ENCODE measurements at regions not wholly inside any gene's neighbourhood (a gene's known extent, or its start where the extent isn't known, plus 50 kb on each side); places are given as distances from the start of the nearest gene placed in this dataset.

DNA sequence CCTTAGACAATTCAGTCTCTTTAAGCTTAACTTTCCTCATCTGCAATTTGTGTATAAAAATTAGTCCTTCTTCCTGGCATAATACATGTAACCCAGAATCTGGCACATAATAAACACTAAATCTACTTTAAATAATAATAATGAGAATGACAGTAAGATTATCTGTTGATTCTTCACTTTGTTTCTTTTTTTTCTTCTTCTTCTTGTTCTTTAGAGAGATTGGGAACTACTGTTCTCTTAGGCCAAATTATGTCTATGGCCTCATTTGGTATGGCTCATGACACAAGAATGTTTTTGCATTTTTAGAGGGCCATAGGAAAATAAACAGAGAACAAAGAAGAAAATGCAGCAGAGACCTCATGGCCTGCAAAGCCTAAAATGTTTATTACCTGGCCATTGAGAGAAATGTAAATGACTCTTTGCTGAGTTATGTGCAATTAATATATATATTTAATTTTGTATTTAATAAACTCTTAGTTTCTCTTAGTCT, 275.8 kb downstream of the SLC6A15 start:
- Histone ChIP-seq H3K4me3 (ENCODE audit: low read depth in 1 of 2, low read length in 2 of 2) (no peak overlapping the region), H3K4me1 (ENCODE audit: insufficient read depth, low read length) (no peaks in the 10 kb centered on the region), H2AFZ (ENCODE audit: low read depth, low read length) (no peak overlapping the region), H3K9me3 (ENCODE audit: insufficient read depth, low read length, severe bottlenecking) (no peaks in the 10 kb centered on the region), H4K20me1 (ENCODE audit: insufficient read depth, low read length) (no peaks in the 10 kb centered on the region), H3K27ac (ENCODE audit: low read length) (no peak overlapping the region), H3K9ac (ENCODE audit: low read depth, low read length) (no peak overlapping the region), H3K79me2 (ENCODE audit: insufficient read depth, low read length) (no peaks in the 10 kb centered on the region), H3K27me3 (ENCODE audit: insufficient read depth, low read length, poor library complexity) (no peaks in the 10 kb centered on the region), H3K36me3 (ENCODE audit: insufficient read depth, low read length) (no peaks in the 10 kb centered on the region), H3K4me2 (ENCODE audit: insufficient read depth, low read length) (no peak overlapping the region)
- TF ChIP-seq, protein P1, sequence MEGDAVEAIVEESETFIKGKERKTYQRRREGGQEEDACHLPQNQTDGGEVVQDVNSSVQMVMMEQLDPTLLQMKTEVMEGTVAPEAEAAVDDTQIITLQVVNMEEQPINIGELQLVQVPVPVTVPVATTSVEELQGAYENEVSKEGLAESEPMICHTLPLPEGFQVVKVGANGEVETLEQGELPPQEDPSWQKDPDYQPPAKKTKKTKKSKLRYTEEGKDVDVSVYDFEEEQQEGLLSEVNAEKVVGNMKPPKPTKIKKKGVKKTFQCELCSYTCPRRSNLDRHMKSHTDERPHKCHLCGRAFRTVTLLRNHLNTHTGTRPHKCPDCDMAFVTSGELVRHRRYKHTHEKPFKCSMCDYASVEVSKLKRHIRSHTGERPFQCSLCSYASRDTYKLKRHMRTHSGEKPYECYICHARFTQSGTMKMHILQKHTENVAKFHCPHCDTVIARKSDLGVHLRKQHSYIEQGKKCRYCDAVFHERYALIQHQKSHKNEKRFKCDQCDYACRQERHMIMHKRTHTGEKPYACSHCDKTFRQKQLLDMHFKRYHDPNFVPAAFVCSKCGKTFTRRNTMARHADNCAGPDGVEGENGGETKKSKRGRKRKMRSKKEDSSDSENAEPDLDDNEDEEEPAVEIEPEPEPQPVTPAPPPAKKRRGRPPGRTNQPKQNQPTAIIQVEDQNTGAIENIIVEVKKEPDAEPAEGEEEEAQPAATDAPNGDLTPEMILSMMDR (IDR thresholded peaks at IDR 0.05; ENCODE audit: borderline replicate concordance, extremely low read depth, low read length, poor library complexity, severe bottlenecking) = no peak
- TF ChIP-seq EZH2 (IDR thresholded peaks at IDR 0.05; ENCODE audit: borderline replicate concordance, low read depth, low read length, severe bottlenecking) = no peak
- ATAC-seq (ENCODE audit: insufficient read depth, low read depth) (no peak), DNase-seq (no peak)

DNA sequence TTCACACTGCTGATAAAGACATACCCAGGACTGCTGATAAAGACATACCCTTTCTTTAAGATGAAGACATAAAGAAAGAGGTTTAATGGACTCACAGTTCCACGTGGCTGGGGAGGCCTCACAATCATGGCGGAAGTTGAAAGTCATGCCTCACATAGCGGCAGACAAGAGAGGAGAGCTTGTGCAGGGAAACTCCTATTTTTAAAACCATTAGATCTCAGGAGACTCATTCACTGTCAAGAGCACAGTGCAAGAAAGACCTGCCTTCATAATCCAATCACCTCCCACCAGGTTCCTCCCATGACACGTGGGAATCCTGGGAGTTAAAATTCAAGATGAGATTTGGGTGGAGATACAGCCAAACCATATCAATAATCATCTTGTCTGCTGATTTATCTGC, 278.1 kb downstream of the SLC6A15 start:
- H3K36me3 ChIP-seq (ENCODE audit: insufficient read depth, low read length) = no peaks in the 10 kb centered on the region
- H3K4me1 ChIP-seq (ENCODE audit: insufficient read depth, low read length) = no peaks in the 10 kb centered on the region
- H3K79me2 ChIP-seq (ENCODE audit: insufficient read depth, low read length) = no peaks in the 10 kb centered on the region
- H2AFZ ChIP-seq (ENCODE audit: low read depth, low read length) = no peak overlapping the region
- no peaks in the 10 kb centered on the region for H3K27me3 ChIP-seq (ENCODE audit: insufficient read depth, low read length, poor library complexity)
- H3K4me3 ChIP-seq (ENCODE audit: low read depth in 1 of 2, low read length in 2 of 2) = no peak overlapping the region
- no peak for DNase-seq
- H4K20me1 ChIP-seq (ENCODE audit: insufficient read depth, low read length) = no peaks in the 10 kb centered on the region
- TF ChIP-seq, protein P1 (IDR thresholded peaks at IDR 0.05; ENCODE audit: borderline replicate concordance, extremely low read depth, low read length, poor library complexity, severe bottlenecking) = no peak
- no peak for TF ChIP-seq EZH2 (IDR thresholded peaks at IDR 0.05; ENCODE audit: borderline replicate concordance, low read depth, low read length, severe bottlenecking)
- no peak overlapping the region for H3K4me2 ChIP-seq (ENCODE audit: insufficient read depth, low read length)
- H3K9me3 ChIP-seq (ENCODE audit: insufficient read depth, low read length, severe bottlenecking) = no peaks in the 10 kb centered on the region
- ATAC-seq (ENCODE audit: insufficient read depth, low read depth) = no peak
- no peak overlapping the region for H3K27ac ChIP-seq (ENCODE audit: low read length)
- H3K9ac ChIP-seq (ENCODE audit: low read depth, low read length) = no peak overlapping the region

DNA sequence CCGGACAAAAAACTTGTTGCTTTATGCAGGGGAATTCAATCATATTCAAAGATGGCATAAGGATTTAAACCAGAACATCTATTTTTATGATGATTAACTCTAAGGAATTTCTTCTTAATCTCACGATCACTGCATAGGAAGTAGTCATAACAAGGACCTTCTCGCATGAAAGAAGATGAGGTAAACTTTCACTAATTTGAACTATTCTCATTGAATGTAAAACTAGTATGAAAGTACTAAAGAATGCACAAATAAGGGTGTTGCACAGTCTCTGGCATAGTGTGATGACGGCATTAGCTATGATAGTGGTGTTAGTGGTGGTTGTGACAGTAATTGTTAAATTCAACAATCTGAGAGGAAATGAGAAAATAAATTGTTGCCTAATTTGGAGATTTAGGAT, 280.0 kb downstream of the SLC6A15 start:
- no peak for TF ChIP-seq EZH2 (IDR thresholded peaks at IDR 0.05; ENCODE audit: borderline replicate concordance, low read depth, low read length, severe bottlenecking)
- TF ChIP-seq, protein P1 (IDR thresholded peaks at IDR 0.05; ENCODE audit: borderline replicate concordance, extremely low read depth, low read length, poor library complexity, severe bottlenecking) = no peak
- DNase-seq = no peak
- H2AFZ ChIP-seq (ENCODE audit: low read depth, low read length) = no peak overlapping the region

DNA sequence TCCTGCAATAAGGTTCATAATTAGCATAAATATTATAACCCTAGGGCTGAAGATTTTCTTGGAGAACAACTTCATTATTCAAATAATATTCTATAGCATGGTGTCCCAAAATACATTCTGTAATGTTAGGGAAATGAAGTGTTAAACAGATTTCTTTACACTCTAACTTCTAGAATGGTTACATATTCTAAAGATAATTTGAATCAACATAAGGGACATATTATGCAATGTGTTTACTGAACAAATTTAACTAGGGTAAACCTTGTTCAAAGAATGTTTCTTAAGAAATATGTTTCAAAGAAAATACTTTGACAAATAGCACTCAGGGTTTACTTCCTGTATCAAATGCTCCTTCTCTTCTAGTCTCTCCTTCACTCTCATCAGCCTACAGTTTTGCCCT, 281.6 kb downstream of the SLC6A15 start:
- no peaks in the 10 kb centered on the region for H4K20me1 ChIP-seq (ENCODE audit: insufficient read depth, low read length)

More for the DNA sequence above, 280.0 kb downstream of the SLC6A15 start:
- no peaks in the 10 kb centered on the region for H3K27me3 ChIP-seq (ENCODE audit: insufficient read depth, low read length, poor library complexity)
- no peaks in the 10 kb centered on the region for H4K20me1 ChIP-seq (ENCODE audit: insufficient read depth, low read length)
- no peaks in the 10 kb centered on the region for H3K9me3 ChIP-seq (ENCODE audit: insufficient read depth, low read length, severe bottlenecking)
- H3K79me2 ChIP-seq (ENCODE audit: insufficient read depth, low read length) = no peaks in the 10 kb centered on the region
- ATAC-seq (ENCODE audit: insufficient read depth, low read depth) = no peak
- no peak overlapping the region for H3K9ac ChIP-seq (ENCODE audit: low read depth, low read length)
- no peak overlapping the region for H3K4me3 ChIP-seq (ENCODE audit: low read depth in 1 of 2, low read length in 2 of 2)
- no peak overlapping the region for H3K27ac ChIP-seq (ENCODE audit: low read length)
- no peak overlapping the region for H3K4me2 ChIP-seq (ENCODE audit: insufficient read depth, low read length)
- H3K4me1 ChIP-seq (ENCODE audit: insufficient read depth, low read length) = no peaks in the 10 kb centered on the region
- no peaks in the 10 kb centered on the region for H3K36me3 ChIP-seq (ENCODE audit: insufficient read depth, low read length)

More for the DNA sequence above, 281.6 kb downstream of the SLC6A15 start:
- Histone ChIP-seq H3K4me1 (ENCODE audit: insufficient read depth, low read length) (no peaks in the 10 kb centered on the region), H3K4me2 (ENCODE audit: insufficient read depth, low read length) (no peak overlapping the region), H3K9me3 (ENCODE audit: insufficient read depth, low read length, severe bottlenecking) (no peaks in the 10 kb centered on the region), H3K4me3 (ENCODE audit: low read depth in 1 of 2, low read length in 2 of 2) (no peak overlapping the region), H3K27me3 (ENCODE audit: insufficient read depth, low read length, poor library complexity) (no peaks in the 10 kb centered on the region), H3K36me3 (ENCODE audit: insufficient read depth, low read length) (no peaks in the 10 kb centered on the region), H3K27ac (ENCODE audit: low read length) (no peak overlapping the region), H2AFZ (ENCODE audit: low read depth, low read length) (no peak overlapping the region), H3K79me2 (ENCODE audit: insufficient read depth, low read length) (no peaks in the 10 kb centered on the region), H3K9ac (ENCODE audit: low read depth, low read length) (no peak overlapping the region)
- DNase-seq (no peak), ATAC-seq (ENCODE audit: insufficient read depth, low read depth) (no peak)
- TF ChIP-seq EZH2 (IDR thresholded peaks at IDR 0.05; ENCODE audit: borderline replicate concordance, low read depth, low read length, severe bottlenecking) = no peak
- TF ChIP-seq, protein P1 (IDR thresholded peaks at IDR 0.05; ENCODE audit: borderline replicate concordance, extremely low read depth, low read length, poor library complexity, severe bottlenecking) = no peak

Measured in DND-41 (cell line).